ENCODE measurements at regions not wholly inside any gene's neighbourhood (a gene's known extent, or its start where the extent isn't known, plus 50 kb on each side); places are given as distances from the start of the nearest gene placed in this dataset.

DNA sequence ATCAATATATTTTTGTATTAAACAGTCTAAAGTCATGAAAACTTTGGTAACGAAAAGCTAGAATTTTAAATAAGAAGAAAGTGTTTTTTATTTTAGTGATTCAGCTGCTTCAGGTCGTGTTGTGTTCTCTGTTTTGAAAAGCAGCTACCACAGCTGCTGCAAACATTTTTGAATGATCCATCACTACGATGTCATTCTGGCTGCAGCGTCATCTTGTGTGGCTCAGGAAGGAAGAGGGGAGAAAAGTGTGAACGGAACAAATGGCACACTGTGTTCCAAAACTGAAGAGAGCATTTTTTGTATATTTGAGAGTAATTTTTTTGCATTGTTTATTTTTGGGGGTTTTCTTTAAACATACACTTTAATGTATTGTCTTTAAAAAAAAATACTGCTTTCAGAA is 323.0 kb upstream of the ADGRL2 start:
- DNase-seq = no peak

DNA sequence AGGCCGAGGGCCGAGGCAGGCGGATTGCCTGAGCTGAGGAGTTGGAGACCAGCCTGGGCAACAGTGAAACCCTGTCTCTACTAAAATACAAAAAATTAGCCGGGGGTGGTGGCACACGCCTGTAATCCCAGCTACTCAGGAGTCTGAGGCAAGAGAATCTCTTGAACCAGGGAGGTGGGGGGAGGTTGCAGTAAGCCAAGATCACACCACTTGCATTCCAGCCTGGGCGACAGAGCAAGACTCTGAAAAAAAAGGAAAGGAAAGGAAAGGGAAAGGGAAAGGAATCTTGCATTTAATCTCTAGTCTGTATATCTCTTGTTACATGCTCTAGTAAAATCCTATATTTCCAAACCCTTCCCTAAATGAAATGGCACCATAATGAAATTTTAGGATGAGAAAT is 328.3 kb upstream of the ADGRL2 start:
- DNase-seq = no peak

DNA sequence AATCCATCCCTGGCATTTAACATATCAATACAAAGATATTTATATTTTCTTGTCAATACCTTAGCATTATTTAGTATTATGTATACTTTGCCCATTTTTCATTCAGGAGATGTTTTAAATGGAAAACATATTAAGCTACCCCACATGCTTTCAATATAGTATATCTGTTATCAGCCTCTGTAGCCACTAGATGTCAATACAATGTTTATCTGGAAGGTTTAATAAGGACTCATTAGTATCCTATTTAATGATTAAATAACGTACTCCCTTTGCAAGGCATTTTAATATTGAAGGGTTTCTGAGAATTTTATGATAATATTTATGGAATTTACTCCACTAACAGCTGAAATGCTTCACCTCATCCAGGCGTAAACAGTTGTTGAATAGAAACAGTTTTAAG is 329.5 kb upstream of the ADGRL2 start:
- no peak for DNase-seq

DNA sequence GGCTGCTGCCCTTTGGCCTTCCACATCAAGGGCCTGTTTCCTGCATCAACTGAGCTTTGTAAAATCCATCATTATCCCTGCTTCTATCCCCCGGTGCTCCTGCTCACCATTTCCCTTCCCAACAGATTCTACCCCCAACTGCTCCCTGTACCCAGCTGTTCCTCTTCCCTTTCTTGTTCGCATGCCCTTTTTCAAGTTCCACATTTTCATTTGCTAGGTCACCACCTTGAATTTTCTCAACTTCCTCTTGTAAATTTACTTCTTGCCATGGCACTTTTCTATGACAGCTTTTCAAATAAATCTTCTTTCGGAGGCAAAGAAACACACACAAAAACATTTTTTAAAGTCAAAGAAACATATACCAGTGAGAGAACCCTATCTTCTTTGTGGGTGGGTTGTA is 330.5 kb upstream of the ADGRL2 start:
- no peak for DNase-seq

DNA sequence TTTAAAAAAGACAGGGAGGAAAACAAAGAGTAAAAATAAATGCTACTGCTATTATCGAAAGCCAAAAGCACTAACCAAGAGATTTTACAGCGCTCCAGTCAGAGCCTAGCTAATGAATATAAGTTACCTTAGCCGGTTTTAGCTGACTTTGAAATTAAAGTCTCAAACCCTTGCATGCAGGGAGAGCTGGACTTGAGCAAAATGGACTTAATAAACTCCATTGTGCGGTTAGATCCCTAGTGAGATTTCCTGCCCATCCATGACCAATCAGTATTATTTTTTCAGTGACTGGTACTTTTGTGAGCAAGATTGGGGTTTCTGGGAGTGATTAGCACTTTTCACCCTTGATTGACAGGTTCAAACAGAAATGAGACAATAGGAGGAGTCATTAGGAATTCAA is 333.4 kb upstream of the ADGRL2 start:
- no peak for DNase-seq

DNA sequence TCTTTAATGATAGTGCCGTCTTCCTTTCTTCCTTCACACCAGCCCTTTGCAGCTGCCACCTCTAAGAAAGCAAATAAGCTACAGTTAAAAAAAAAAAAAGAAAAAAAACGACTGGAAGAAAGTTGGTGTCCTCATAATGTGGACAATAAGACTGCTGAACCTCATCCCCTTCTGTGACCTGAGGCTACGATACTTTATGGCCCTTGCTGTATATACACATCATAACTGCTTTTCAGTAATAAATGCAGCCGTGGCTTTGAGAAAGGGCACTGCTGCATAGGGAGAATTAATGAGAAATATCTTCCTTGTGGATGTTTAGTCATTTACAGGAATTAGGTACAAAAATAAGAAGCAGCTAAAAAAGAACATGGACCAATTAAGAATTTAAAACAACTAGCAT is 333.8 kb upstream of the ADGRL2 start:
- DNase-seq = no peak

DNA sequence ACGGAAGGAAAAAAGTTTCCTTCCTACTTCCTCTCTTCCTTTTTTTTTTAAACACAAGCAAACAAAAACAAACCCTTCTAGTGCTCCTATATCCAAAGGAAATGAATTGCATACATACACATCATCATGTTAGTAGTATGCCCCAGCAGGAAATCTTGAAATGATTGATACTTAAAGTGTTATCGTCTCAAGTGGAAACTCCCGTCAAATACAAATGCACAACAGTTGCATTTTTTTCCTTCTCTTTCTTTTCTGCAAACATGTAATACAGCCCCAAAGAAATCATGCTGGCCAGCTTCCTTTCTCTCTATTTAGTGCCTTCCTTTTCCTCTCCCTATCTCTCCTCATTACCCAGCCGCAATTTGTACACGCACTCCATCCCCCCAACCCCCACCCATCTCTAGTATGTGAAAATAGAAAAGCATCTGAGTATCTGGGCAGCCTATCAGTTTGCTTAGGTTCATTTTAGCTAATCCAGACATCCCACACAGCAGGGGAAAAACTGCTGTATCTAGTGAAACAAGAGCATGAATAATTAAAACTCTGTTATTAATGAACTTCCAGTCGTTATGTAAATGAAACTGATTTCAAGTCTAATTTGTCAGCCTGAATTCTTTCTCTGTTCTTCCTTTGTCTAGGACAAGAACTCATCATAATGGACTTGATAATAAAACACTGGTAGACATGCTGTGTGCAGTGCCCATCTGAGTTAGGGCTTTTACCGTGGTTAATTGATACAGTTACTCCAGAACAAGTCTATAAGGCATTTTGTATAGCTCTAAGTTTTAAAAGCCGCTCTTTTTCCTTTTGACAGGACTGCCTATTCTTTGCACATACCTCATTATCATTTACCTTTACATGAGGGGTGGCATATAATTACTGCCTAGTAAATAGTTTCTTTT is 336.5 kb upstream of the ADGRL2 start:
- DNase-seq = no peak

DNA sequence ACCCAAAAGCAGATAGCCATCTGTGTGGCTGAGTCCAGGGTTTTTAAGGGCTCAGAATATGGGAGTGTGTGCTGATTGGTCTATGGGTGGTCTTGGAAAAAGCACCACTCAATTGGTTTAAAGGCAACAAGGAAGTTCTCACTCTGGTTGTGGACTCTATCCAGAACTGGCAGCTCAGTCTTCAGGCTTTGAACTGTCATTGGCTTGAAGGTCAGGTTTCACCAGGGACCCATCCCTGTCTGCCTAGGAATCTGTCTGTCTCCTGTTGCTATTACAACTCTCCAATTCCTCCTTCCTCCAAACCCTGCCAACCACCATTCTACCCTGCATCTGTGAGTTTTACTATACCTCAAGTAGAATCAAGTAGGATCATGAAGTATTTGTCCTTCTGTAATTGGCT is 341.7 kb upstream of the ADGRL2 start:
- DNase-seq = no peak

DNA sequence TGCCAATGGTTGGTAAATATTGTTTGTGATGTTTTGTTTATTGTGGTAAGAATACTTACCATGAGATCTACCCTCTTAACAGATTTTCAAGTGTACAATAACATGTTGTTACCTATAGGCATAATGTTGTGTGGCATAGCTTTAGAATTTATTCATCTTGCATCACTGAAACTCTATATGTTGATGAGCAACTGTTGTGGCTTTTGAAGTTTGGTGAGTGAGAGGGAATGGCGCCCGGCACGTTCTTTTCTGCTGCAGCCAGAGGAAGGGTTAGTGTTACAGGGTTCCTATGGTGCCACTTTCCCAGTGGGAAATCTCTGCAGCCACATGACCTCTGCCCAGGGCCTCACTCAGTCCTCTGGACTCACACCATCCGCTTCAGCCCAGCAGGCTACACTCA is 342.5 kb upstream of the ADGRL2 start:
- DNase-seq = no peak

DNA sequence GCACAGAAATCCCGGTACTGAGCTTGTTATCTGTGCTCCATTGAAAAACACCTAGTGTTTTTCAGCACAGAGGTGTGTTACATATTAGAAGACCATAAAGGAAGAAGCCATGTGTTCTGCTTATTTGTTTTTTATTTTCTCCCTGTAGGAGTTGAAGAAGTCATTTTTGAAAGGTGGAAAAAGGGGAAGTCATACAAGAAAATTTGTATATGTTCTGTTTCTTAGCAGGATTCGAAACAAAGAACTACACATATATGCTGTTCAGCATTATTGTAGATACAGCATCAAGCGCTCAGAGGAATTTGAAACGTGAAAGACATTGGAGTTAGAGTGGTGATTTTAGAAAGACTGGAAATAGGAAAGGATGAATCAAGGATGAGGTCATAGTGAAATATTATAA is 345.3 kb upstream of the ADGRL2 start:
- no peak for DNase-seq

DNA sequence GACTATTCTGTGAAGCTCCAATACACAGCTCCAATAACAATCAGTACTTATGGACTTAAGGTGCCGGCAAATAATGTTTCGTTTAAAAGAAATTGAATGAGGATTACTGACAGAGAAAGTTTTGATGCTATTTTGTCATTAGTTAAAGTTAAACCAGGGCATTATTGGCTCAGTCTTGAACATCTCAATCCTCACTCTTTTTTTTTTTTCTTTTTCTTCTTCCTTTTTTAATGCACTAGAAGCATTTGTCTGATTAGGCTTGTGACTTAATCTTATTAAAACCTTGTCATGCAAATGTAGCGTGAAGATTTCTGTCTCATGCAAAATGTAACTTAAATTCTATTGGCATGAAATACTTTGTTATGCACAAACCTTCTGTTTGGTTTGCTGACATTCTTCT is 346.8 kb upstream of the ADGRL2 start:
- no peak for DNase-seq

DNA sequence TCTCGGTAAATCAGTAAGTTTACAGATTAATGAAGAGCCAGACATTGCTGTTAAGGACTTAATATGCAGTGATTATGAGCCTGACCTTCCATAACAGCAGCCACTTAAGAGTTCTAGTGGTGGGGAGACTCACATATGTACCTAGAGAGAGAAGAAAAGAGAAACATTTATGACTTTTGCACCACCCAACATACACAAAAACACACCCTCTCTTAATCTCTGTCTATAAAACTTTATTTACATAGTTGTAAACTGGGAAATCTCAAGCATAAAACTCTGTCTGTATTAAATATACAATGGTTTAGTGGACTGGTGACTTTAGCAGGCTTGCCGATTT is 347.4 kb upstream of the ADGRL2 start:
- no peak for DNase-seq

DNA sequence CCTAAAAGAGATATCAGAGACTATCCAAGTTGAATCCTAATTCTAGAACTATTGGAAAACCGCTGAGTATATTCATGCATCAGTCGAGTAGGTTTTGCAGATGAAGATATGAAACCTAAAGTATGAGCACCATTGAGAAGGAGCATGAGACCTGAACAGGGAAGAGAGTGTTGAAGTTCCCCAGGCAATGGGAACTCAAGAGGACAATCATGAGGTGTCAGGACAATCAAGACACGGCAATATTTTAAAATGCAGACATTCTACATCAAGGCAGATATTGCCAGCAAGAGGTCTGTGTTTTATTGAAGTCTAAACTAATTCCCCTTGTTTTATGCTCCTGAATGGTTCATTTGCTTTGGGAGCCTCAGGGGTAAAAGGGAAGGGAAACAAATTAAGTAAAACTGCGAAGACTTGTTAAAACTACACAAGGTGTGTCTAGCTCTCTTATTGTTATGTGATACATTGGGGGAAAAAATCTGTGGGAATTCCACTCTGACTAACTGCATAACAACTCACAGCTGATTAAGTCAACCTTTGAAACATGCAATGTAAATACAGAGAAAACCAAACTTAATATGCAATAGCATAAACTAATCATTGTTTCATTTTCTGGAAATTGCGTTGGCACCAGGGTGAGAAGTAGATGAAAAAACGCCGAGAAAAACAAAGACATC is 347.9 kb upstream of the ADGRL2 start:
- DNase-seq = no peak

DNA sequence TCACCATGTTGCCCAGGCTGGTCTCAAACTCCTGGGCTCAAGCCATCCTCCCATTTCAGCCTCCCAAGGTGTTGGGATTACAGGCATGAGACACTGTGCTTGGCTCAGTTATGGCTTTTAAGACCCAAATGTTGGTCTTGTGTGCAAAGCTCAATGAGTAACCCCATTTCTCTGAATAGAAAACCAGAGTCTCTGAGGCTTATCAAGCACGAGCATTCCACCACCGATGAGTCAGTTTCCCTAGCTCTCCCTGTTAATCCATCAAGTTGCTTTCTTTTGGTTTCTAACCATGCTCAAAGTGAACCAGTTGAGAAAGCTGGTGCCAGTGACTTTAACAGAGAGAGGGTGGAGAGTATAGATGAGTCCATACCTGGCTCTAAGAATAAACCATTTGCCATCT is 350.9 kb upstream of the ADGRL2 start:
- DNase-seq = no peak

DNA sequence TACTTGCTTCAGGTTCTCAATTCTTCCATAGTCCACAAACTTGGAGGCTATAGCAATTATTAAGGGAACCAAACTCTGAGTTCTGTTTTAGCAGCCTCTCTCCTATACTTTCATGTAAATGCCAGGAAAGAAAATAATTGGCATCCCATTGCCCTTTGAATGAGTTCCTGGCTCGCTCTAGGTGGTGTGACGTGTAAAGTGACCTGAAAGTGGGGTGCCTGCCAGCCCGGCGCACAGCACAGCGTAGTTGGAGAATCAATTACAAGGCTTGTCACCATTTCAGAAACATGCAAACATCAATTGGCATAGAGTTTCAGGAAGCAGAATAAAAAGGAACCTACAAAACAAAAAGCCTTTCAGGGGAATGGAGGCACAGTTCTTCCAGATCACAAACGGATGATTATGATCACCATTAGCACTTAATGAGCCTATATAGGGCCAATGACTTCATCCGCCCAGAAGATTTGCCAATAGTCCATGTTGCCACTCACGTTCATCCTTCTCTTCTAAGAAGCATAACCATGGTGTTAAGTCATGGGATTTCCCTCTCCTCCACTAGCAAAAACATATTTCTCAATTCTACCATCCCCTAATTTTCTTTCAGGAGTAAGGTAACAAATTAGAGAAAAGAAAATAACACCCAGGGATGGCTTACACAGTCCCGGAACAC is 354.6 kb upstream of the ADGRL2 start:
- DNase-seq = no peak

DNA sequence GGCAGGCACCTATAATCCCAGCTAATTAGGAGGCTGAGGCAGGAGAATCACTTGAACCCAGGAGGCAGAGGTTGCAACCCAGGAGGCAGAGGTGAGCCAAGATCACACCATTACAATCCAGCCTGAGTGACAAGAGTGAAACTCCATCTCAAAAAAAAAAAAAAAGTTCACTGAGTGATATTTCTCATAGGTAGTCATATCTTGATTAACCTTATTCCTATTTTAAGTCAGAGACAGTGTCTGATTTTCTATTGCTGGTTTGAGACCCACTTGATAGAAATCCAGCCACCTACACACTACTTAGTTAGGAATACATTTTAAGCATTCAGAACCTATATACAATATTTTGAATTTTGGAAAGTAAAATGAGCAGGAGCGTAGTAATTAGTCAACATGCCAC is 357.4 kb upstream of the ADGRL2 start:
- no peak for DNase-seq

DNA sequence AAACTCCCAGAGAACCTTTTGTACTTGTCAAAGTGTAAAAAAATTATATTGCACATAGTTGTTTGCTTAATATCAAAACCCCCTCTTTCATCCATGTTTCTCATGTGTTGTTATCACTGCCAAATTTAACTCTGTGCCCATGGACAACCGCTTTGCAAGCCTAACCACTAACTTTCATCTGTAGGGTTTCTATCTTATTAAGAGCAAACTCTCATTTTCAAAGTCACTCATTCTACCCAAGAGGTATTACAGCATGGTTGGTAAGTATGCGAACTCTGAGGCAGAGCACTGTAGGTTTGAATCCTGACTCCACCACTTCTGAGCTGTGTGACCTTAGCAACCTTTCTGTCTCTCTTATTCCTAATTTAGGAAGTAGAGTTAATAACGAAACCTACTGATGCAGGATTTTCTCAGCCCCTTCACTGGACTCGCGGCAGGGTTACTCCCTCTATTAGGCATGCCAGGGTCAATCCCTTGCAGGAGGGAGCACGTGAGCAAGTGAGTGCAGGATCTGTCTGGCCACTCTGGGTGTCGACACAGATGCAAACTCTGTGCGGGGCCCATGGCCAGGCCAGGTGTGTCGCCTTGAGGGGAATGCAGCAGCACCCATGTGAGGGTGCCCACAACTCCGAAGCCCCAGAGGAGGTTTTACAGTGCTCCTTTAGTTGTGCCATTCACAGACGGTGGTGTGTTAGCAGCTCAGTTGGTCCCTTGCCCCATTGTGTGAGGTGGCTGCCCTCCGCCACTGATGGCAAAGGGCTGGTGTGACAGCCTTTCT is 361.5 kb upstream of the ADGRL2 start:
- no peak for DNase-seq

DNA sequence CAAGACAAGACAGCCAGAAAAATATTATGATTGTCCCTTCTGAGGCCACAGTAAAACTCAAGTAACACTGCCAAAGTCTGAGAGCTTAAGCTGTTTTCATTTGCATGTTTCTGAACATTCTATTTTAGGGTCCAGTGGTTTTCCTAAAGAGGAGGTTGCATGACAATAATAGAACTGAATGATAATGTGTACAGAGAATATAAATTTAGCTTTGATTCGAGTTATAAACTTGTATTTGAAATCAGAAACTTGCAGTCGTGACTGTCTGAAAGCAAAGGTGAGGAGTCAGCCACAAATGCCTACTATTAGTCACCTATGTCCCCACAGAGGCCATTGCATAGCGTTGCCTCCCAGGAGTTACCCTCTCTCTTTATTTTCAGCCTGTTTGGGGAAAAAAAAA is 363.1 kb upstream of the ADGRL2 start:
- DNase-seq = no peak

DNA sequence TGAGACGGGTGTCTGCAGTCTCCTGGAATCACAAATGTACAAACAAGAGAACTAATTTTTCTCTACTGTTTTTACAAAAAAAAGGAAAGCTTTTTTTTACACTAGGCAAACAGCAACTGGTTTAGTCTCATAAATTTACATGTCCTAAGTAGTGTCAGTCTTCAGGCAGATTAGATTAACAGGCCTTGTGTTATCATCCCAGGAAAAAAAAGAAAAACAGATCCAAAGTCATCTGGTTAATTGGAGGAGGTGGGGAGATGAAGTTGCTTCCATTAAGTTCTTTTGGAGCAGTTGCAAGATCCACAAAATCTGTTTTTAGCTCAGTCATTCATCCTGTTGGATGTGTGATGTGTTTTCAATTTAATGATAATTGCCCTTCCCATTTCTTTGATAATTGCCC is 363.5 kb upstream of the ADGRL2 start:
- no peak for DNase-seq

DNA sequence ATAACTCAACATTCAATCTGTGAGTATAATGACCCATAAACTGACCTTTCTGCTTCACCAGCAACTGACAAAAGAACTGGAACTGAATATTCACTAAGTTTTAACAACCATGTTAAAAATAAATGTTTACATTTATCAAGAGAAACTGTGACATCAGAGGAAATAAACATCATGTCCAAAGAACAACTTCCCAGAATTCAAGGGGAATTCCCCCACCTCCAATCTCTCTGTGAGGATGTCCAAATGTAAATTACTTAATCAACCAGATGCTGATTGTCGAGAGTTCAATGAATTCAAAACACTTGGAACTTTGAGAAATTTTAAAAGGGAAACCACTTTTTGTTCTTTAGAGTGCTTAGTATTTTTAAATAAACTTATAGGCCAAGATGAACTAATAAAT is 365.6 kb upstream of the ADGRL2 start:
- DNase-seq = no peak

DNA sequence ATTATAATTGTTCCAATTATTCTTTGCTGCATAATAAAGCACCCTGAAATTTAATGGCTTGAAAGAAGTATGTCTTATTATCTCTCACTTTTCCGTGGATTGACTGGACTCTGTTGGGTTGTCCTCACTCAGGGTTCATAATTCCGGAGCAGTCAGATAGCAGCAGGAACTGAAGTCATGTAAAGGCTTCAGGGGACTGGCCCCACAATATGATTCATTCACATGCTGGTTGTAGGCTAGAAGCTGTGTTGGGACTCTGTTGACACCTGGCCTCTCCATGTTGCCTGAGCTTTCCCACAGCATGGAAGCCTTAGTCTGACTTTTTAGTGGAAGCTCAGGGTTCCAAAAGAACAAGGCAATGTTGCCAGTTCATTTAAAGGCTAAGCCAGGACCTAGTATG is 367.1 kb upstream of the ADGRL2 start:
- DNase-seq = no peak

DNA sequence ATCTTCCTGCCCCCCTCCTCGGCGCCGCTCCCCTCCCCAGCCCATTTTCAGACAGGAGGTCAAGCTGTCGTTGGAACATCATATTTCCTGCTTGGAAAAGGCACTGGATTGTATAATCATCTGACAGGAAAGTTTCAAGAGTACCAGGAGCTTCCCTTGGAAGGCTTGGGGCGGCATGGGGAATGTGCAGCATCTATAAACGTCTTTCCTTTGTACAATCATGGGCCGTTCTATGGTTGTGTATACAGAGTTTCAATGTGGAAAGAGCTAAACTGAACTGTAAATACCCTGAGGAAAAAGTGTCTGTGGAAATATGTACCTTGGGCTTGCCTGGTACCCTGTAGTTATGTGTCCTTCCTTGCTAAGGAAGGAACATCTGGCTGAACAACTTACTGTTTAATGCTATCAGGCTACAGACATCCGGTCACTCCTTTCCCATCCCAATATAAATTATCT is 368.1 kb upstream of the ADGRL2 start:
- no peak for DNase-seq

DNA sequence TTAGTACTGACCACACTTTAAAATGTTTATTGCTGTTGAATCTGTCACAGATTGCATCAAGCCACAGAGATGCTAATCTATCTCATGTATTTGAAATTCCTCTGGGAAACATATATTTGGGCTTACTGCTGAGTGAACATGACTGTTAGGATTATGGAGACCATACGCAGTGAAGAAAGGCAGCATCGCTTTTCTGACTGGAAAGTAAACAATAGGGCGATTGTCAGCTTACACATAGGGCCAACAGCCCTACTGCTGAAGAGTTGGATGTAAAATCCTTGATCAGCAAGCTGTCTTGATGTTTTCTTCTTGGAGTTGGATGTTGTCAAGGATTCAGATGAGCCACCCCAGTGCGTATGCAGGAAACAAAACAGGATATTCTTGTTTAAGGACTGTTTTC is 368.7 kb upstream of the ADGRL2 start:
- DNase-seq = no peak

Measured in right kidney (tissue), 1 donor.